Parathyroid adenoma (tissue), 2 donors: ENCODE measurements at regions not wholly inside any gene's neighbourhood (a gene's known extent, or its start where the extent isn't known, plus 50 kb on each side); places are given as distances from the start of the nearest gene placed in this dataset.

ENCODE experiments used
- H2AFZ ChIP-seq: fragments of 300-600 bp; sonication (generic); one replicate; pipeline ENCODE4 v1.7.0; 2017; ENCODE audit warnings: antibody characterized with exemption, mild to moderate bottlenecking
- H3K27ac ChIP-seq: fragments of 300-600 bp; sonication (generic); one replicate; pipeline ENCODE4 v1.7.0; 2017
- H3K27me3 ChIP-seq: fragments of 300-600 bp; sonication (generic); one replicate; pipeline ENCODE4 v1.7.0; 2017; ENCODE audit warnings: low read length; ENCODE audit not compliant: control insufficient read depth, insufficient read depth
- H3K36me3 ChIP-seq: fragments of 300-600 bp; sonication (generic); one replicate; pipeline ENCODE4 v1.7.0; 2017; ENCODE audit warnings: low read length; ENCODE audit not compliant: control insufficient read depth, insufficient read depth
- H3K4me1 ChIP-seq: fragments of 300-600 bp; sonication (generic); one replicate; pipeline ENCODE4 v1.7.0; 2017; ENCODE audit warnings: control low read depth
- H3K4me2 ChIP-seq: fragments of 300-600 bp; sonication (generic); one replicate; pipeline ENCODE4 v1.7.0; 2017; ENCODE audit warnings: low read length
- H3K4me3 ChIP-seq: fragments of 300-600 bp; sonication (generic); one replicate; pipeline ENCODE4 v1.7.0; 2017; ENCODE audit warnings: low read depth, low read length
- H3K79me2 ChIP-seq: fragments of 300-600 bp; sonication (generic); one replicate; pipeline ENCODE4 v1.7.0; 2017; ENCODE audit warnings: control low read depth
- H3K9ac ChIP-seq: fragments of 300-600 bp; sonication (generic); one replicate; pipeline ENCODE4 v1.7.0; 2017; ENCODE audit warnings: mild to moderate bottlenecking
- H3K9me3 ChIP-seq: fragments of 300-600 bp; sonication (generic); one replicate; pipeline ENCODE4 v1.7.0; 2017; ENCODE audit warnings: low read length; ENCODE audit not compliant: control insufficient read depth
- TF ChIP-seq, protein P1 (sequence below): fragments of 300-600 bp; sonication (generic); IDR thresholded peaks from one replicate; pipeline ENCODE4 v1.7.0; 2017; ENCODE audit warnings: antibody characterized with exemption, mild to moderate bottlenecking
- donor health status: primary hyperparathyroidism.

DNA sequence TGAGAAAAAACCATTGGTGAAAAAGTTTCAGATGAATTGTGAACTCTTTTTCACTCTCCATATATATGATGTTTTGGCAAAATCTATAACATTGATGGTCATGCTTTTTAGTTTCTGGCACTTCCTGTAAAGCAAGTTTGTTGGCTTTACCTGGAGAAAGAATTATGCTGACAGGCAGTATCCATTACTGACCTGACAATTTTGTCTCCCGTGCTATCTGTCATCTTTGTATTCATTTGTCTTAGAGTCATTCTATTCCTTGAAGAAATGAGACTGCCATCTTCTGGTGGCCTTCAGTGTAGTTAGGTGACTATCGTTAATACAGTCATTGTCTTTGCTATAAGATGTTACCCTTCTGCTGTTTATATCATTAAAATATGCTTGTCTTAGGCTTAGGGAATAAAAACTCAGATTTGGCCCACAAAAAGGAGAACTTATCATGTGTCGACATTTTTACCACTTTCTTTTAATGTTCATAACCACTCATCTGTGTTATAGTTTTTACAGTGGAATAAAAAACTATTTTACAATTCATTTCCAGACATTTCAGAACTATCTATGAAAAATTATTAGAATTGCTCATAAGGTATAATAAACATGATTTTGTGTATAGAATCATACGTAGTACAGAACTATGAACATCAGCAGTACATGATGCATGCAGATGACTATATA is 707.0 kb downstream of the EPM2A start:
- H3K4me3 ChIP-seq: no peak overlapping the region
- H3K79me2 ChIP-seq: no peaks in the 10 kb centered on the region
- no peak overlapping the region for H3K4me2 ChIP-seq
- no peak overlapping the region for H3K9ac ChIP-seq
- no peaks in the 10 kb centered on the region for H3K36me3 ChIP-seq
- TF ChIP-seq, protein P1, sequence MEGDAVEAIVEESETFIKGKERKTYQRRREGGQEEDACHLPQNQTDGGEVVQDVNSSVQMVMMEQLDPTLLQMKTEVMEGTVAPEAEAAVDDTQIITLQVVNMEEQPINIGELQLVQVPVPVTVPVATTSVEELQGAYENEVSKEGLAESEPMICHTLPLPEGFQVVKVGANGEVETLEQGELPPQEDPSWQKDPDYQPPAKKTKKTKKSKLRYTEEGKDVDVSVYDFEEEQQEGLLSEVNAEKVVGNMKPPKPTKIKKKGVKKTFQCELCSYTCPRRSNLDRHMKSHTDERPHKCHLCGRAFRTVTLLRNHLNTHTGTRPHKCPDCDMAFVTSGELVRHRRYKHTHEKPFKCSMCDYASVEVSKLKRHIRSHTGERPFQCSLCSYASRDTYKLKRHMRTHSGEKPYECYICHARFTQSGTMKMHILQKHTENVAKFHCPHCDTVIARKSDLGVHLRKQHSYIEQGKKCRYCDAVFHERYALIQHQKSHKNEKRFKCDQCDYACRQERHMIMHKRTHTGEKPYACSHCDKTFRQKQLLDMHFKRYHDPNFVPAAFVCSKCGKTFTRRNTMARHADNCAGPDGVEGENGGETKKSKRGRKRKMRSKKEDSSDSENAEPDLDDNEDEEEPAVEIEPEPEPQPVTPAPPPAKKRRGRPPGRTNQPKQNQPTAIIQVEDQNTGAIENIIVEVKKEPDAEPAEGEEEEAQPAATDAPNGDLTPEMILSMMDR: peak; percentile 49
- H3K27me3 ChIP-seq: no peaks in the 10 kb centered on the region
- no peaks in the 10 kb centered on the region for H3K9me3 ChIP-seq
- no peak overlapping the region for H2AFZ ChIP-seq
- H3K27ac ChIP-seq: no peak overlapping the region
- H3K4me1 ChIP-seq: no peaks in the 10 kb centered on the region

- H3K27ac ChIP-seq: no peak overlapping the region
- H3K79me2 ChIP-seq: no peaks in the 10 kb centered on the region
- no peaks in the 10 kb centered on the region for H3K4me1 ChIP-seq
- TF ChIP-seq, protein P1: no peak
- no peak overlapping the region for H2AFZ ChIP-seq
- H3K4me2 ChIP-seq: no peak overlapping the region
- H3K27me3 ChIP-seq: no peaks in the 10 kb centered on the region
- no peaks in the 10 kb centered on the region for H3K36me3 ChIP-seq
- H3K9me3 ChIP-seq: no peaks in the 10 kb centered on the region
- H3K4me3 ChIP-seq: no peak overlapping the region
- no peak overlapping the region for H3K9ac ChIP-seq
Measured at GRCh38 chr6:145031001-145031400, 704.3 kb downstream of the EPM2A start.

DNA sequence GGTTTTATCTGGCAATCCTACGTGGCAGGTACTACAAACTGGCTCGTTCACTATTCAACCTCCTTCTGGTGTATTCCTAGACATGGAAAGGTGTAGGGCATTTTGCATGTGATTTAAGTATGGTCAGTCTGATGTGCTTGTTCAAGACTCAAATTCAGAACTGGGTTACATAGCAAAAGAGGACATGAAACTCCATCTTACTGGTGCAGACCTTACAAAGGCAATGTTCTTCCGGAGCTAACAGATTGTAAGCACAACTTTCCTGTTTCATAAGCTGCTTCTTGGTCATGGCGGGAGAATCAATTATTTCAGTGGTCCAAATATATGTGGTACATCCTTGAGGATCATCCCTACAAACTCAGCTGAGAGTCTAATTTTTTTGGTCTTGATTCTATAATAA is 703.4 kb downstream of the EPM2A start:
- Histone ChIP-seq H3K9me3 (no peaks in the 10 kb centered on the region), H3K4me1 (no peaks in the 10 kb centered on the region), H3K27ac (no peak overlapping the region), H3K79me2 (no peaks in the 10 kb centered on the region), H3K27me3 (no peaks in the 10 kb centered on the region), H3K4me2 (no peak overlapping the region), H3K9ac (no peak overlapping the region), H2AFZ (no peak overlapping the region), H3K36me3 (no peaks in the 10 kb centered on the region), H3K4me3 (no peak overlapping the region)
- TF ChIP-seq, protein P1: no peak

DNA sequence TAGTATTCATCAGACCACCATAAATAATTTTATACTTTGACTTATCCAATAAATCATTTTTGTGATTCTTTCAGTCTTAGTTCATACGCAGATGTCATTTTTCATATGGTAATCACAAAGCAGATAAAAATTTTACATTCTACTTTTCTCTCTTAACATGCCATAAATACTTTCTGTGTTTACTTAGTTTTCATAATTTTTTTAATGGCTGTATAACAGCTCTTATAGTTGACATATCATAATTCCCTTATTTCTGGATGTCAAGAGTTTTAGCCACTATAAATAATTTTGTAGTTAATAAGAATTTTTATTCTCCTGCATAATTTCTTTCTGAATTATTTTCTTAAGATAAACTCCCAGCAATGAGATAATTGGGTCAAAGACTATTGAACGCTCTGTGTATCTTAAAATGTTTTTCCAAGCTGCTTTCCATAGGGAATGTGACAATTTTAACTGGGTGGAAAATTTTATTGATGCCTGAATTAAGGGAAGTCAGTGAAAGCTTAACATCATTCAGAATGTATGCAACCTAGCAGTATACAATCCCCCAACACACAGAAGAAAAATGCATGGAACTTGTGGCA is 702.7 kb downstream of the EPM2A start:
- TF ChIP-seq, protein P1: no peak
- Histone ChIP-seq H3K4me1 (no peaks in the 10 kb centered on the region), H3K27me3 (no peaks in the 10 kb centered on the region), H3K4me3 (no peak overlapping the region), H3K27ac (no peak overlapping the region), H2AFZ (no peak overlapping the region), H3K79me2 (no peaks in the 10 kb centered on the region), H3K36me3 (no peaks in the 10 kb centered on the region), H3K9me3 (no peaks in the 10 kb centered on the region), H3K9ac (no peak overlapping the region), H3K4me2 (no peak overlapping the region)

- Histone ChIP-seq H2AFZ (no peak overlapping the region), H3K9me3 (no peaks in the 10 kb centered on the region)
- TF ChIP-seq, protein P1: no peak
Measured at GRCh38 chr6:145034664-145035063, 700.7 kb downstream of the EPM2A start.

More at GRCh38 chr6:145034664-145035063, 700.7 kb downstream of the EPM2A start:
- Histone ChIP-seq H3K4me3 (no peak overlapping the region), H3K4me1 (no peaks in the 10 kb centered on the region), H3K9ac (no peak overlapping the region), H3K4me2 (no peak overlapping the region), H3K36me3 (no peaks in the 10 kb centered on the region), H3K79me2 (no peaks in the 10 kb centered on the region), H3K27ac (no peak overlapping the region), H3K27me3 (no peaks in the 10 kb centered on the region)
